ENCODE measurements at regions not wholly inside any gene's neighbourhood (a gene's known extent, or its start where the extent isn't known, plus 50 kb on each side); places are given as distances from the start of the nearest gene placed in this dataset.

GRCh38 chr1:56071351-56071750, 508.0 kb downstream of the PLPP3 start:
- TF ChIP-seq, protein P1, sequence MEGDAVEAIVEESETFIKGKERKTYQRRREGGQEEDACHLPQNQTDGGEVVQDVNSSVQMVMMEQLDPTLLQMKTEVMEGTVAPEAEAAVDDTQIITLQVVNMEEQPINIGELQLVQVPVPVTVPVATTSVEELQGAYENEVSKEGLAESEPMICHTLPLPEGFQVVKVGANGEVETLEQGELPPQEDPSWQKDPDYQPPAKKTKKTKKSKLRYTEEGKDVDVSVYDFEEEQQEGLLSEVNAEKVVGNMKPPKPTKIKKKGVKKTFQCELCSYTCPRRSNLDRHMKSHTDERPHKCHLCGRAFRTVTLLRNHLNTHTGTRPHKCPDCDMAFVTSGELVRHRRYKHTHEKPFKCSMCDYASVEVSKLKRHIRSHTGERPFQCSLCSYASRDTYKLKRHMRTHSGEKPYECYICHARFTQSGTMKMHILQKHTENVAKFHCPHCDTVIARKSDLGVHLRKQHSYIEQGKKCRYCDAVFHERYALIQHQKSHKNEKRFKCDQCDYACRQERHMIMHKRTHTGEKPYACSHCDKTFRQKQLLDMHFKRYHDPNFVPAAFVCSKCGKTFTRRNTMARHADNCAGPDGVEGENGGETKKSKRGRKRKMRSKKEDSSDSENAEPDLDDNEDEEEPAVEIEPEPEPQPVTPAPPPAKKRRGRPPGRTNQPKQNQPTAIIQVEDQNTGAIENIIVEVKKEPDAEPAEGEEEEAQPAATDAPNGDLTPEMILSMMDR (conservative IDR thresholded peaks at IDR 0.05; ENCODE audit: low read depth, low read length), result no peak
- TF ChIP-seq EZH2 (IDR thresholded peaks at IDR 0.05; ENCODE audit: low read length, unreplicated experiment), result no peak
